Omental fat pad (tissue), 3 donors: ENCODE measurements at regions not wholly inside any gene's neighbourhood (a gene's known extent, or its start where the extent isn't known, plus 50 kb on each side); places are given as distances from the start of the nearest gene placed in this dataset.

Experiments used
- ATAC-seq: fragments of 150-250 bp; one replicate; pipeline ENCODE4 v1.9.1; 2016; ENCODE audit warnings: mild to moderate bottlenecking, moderate library complexity; ENCODE audit not compliant: low FRiP score
- DNase-seq: peaks from one replicate; pipeline ENCODE4 v3.0.0-alpha.2; 2019; ENCODE audit warnings: low spot score
- CTCF ChIP-seq, 3 donors: fragments of 450-650 bp; IDR thresholded peaks; one replicate each; pipeline ENCODE4 v1.5.1; 2016 to 2017; ENCODE audit warnings: antibody characterized with exemption in 3 of 3, mild to moderate bottlenecking in 3 of 3, moderate library complexity in 2 of 3

GRCh38 chr1:106480629-106481028 lies 575.8 kb upstream of the PRMT6 start:
- TF ChIP-seq CTCF (IDR thresholded peaks at IDR 0.05), result no peak
- no peak for DNase-seq
- ATAC-seq, result no peak

DNA sequence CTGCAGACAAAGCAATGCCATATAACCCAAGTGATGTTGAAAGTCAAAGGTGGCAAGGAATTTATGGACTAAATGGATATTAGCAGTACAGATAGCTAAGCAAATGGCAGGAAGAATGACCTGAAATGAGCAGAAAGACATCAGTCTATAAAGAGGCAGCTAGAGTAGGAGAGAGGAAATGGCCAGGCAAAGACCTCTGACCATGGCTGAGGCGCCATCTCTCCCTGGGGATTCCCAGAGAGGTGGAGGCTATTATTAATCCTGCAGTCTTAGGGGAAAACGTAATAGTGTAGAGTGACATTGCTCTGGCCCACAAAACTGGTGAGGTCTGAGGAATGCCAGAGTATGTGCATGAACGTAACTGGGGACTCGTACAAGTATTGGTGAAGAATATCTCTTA lies 563.6 kb upstream of the PRMT6 start:
- ATAC-seq (no peak), DNase-seq (no peak)
- no peak for TF ChIP-seq CTCF (IDR thresholded peaks at IDR 0.05)

GRCh38 chr1:106494646-106495045 lies 561.8 kb upstream of the PRMT6 start:
- ATAC-seq, result no peak
- DNase-seq, result no peak
- TF ChIP-seq CTCF (IDR thresholded peaks at IDR 0.05), result no peak

- DNase-seq, result no peak
- ATAC-seq, result no peak
- no peak for TF ChIP-seq CTCF (IDR thresholded peaks at IDR 0.05)
These were observed 558.2 kb upstream of the PRMT6 start for GRCh38 chr1:106498238-106498637.

- DNase-seq, result no peak
- ATAC-seq, result no peak
These were observed 553.8 kb upstream of the PRMT6 start for GRCh38 chr1:106502659-106503058.

DNA sequence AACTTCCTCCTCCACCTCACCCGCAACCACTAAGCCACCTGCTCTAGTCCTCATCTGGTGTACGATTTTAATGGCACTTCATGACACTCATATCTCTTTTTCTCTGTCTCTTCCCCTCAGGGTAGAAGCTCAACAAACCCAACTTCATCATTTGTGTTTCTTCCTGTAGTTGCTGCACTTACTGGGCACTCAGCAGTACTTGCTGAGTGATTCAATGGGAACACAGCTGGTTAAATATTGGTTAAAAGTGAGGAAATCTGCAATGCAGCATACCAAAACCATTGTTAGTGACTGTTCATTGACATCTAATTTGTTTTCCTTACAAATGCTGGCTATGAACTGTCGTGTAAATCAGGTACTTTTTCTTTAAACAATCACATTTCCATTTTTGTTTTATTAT lies 541.1 kb upstream of the PRMT6 start:
- no peak for TF ChIP-seq CTCF (IDR thresholded peaks at IDR 0.05)
- no peak for ATAC-seq
- DNase-seq, result no peak

More at GRCh38 chr1:106502659-106503058, 553.8 kb upstream of the PRMT6 start:
- TF ChIP-seq CTCF (IDR thresholded peaks at IDR 0.05), result no peak

GRCh38 chr1:106517224-106517623 lies 539.2 kb upstream of the PRMT6 start:
- no peak for DNase-seq
- ATAC-seq, result no peak
- TF ChIP-seq CTCF (IDR thresholded peaks at IDR 0.05), result no peak
